IMR-90 (cell line): ENCODE measurements at regions not wholly inside any gene's neighbourhood (a gene's known extent, or its start where the extent isn't known, plus 50 kb on each side); places are given as distances from the start of the nearest gene placed in this dataset.
A peak's percentile ranks its signal among the peaks of the same experiment; 100 is the strongest.

Experiments used
- ATAC-seq: fragments of 200-7000 bp; cut with Tn5 transposase; 2 replicates; pipeline ENCODE4 v1.9.1; 2020; ENCODE audit warnings: low read depth, mild to moderate bottlenecking, moderate library complexity
- BruUV-seq: library from RNA; stranded (reverse); fragments of 400-500 nt; replicated peaks from 2 replicates; lab custom pipeline; 2021; lab: Mats Ljungman, UMichigan
- CTCF ChIA-PET: fragments of 300-600 bp; formaldehyde crosslinking; extraction: SDS; loops from one replicate; lab custom pipeline; 2021; ENCODE audit warnings: antibody characterized with exemption; lab: Yijun Ruan, JAX
- POLR2A ChIA-PET: fragments of 300-600 bp; sonication (Branson Sonifier 250); formaldehyde crosslinking; loops from one replicate; lab custom pipeline; 2022; ENCODE audit warnings: antibody characterized with exemption; ENCODE audit not compliant: unreplicated experiment; lab: Charles Lee
- DNase-seq: peaks from one replicate; pipeline ENCODE4 v3.0.0; 2013
- H2AFZ ChIP-seq: replicated peaks from 2 replicates; pipeline ENCODE3; 2013; ENCODE audit warnings: low read length, mild to moderate bottlenecking; ENCODE audit not compliant: poor library complexity
- H2AK5ac ChIP-seq: 2 replicates; pipeline ENCODE4 v1.6.1; 2013; ENCODE audit warnings: low read depth, low read length, inconsistent platforms
- H2AK9ac ChIP-seq: replicated peaks from 2 replicates; pipeline ENCODE3; 2013; ENCODE audit warnings: mild to moderate bottlenecking, low read depth, low read length, moderate library complexity; ENCODE audit not compliant: poor library complexity
- H2BK120ac ChIP-seq: 2 replicates; pipeline ENCODE4 v1.6.1; 2013; ENCODE audit warnings: low read depth, low read length, inconsistent platforms
- H2BK15ac ChIP-seq: 3 replicates; pipeline ENCODE4 v1.6.1; 2013; ENCODE audit warnings: low read depth, low read length, inconsistent platforms
- H2BK20ac ChIP-seq: 2 replicates; pipeline ENCODE4 v1.6.1; 2013; ENCODE audit warnings: low read depth, mild to moderate bottlenecking, inconsistent platforms, low read length, moderate library complexity
- H2BK5ac ChIP-seq: 2 replicates; pipeline ENCODE4 v1.6.1; 2013; ENCODE audit warnings: mild to moderate bottlenecking, low read depth, low read length, inconsistent platforms; ENCODE audit not compliant: poor library complexity, severe bottlenecking
- H3K14ac ChIP-seq: replicated peaks from 2 replicates; pipeline ENCODE4 v1.6.1; 2013; ENCODE audit warnings: low read depth, low read length, inconsistent platforms
- H3K18ac ChIP-seq: 2 replicates; pipeline ENCODE4 v1.6.1; 2013; ENCODE audit warnings: low read depth, low read length, control low read depth
- H3K23ac ChIP-seq: 2 replicates; pipeline ENCODE4 v1.6.1; 2013; ENCODE audit warnings: low read depth, low read length, inconsistent platforms
- H3K27ac ChIP-seq: 2 replicates; pipeline ENCODE4 v1.5.1; 2013; ENCODE audit warnings: mild to moderate bottlenecking, control low read depth, low read length; ENCODE audit not compliant: insufficient read depth
- H3K27me3 ChIP-seq: 2 replicates; pipeline ENCODE4 v1.6.1; 2013; ENCODE audit warnings: low read length; ENCODE audit not compliant: control insufficient read depth, insufficient read depth
- H3K36me3 ChIP-seq: 2 replicates; pipeline ENCODE4 v1.6.1; 2013; ENCODE audit warnings: low read length, mixed read lengths; ENCODE audit not compliant: control insufficient read depth, insufficient read depth
- H3K4ac ChIP-seq: 2 replicates; pipeline ENCODE4 v1.6.1; 2013; ENCODE audit warnings: low read depth, low read length, inconsistent platforms
- H3K4me1 ChIP-seq: 2 replicates; pipeline ENCODE4 v1.6.1; 2013; ENCODE audit warnings: low read length, mixed read lengths; ENCODE audit not compliant: control insufficient read depth, insufficient read depth
- H3K4me2 ChIP-seq: 2 replicates; pipeline ENCODE4 v1.6.1; 2013; ENCODE audit warnings: low read depth, mild to moderate bottlenecking, control low read depth, low read length, moderate library complexity
- H3K4me3 ChIP-seq: 2 replicates; pipeline ENCODE4 v1.5.1; 2013; ENCODE audit warnings: low read depth, mild to moderate bottlenecking, control low read depth, low read length, moderate library complexity; ENCODE audit not compliant: insufficient read depth
- H3K56ac ChIP-seq: 2 replicates; pipeline ENCODE4 v1.6.1; 2013; ENCODE audit warnings: low read length, inconsistent platforms; ENCODE audit not compliant: insufficient read depth; ENCODE audit errors: extremely low read depth
- H3K79me1 ChIP-seq, 2 experiments: 2 replicates each; pipeline ENCODE4 v1.6.1; 2013; ENCODE audit warnings: low read length in 2 of 2, inconsistent platforms in 1 of 2, low read depth in 1 of 2
- H3K9ac ChIP-seq: 2 replicates; pipeline ENCODE4 v1.6.1; 2013; ENCODE audit warnings: low read depth, low read length, control low read depth
- H3K9me1 ChIP-seq: 2 replicates; pipeline ENCODE4 v1.6.1; 2013; ENCODE audit warnings: low read length, inconsistent platforms; ENCODE audit not compliant: insufficient read depth
- H3K9me3 ChIP-seq: 2 replicates; pipeline ENCODE4 v1.6.1; 2013; ENCODE audit warnings: low read length; ENCODE audit not compliant: control insufficient read depth, insufficient read depth
- H4K20me1 ChIP-seq: 2 replicates; pipeline ENCODE4 v1.6.1; 2013; ENCODE audit warnings: low read length, inconsistent platforms; ENCODE audit not compliant: insufficient read depth
- H4K5ac ChIP-seq: 2 replicates; pipeline ENCODE4 v1.6.1; 2013; ENCODE audit warnings: mild to moderate bottlenecking, low read depth, low read length, control low read depth
- H4K8ac ChIP-seq, 2 experiments: 2 replicates each; pipeline ENCODE4 v1.6.1; 2013; ENCODE audit warnings: low read depth in 2 of 2, low read length in 2 of 2, control low read depth in 1 of 2, inconsistent platforms in 1 of 2
- H4K91ac ChIP-seq: 2 replicates; pipeline ENCODE4 v1.6.1; 2013; ENCODE audit warnings: low read depth, low read length, inconsistent platforms; ENCODE audit not compliant: insufficient read depth
- CTCF ChIP-seq: conservative IDR thresholded peaks from 2 replicates; pipeline ENCODE4 v1.5.1; 2012; ENCODE audit warnings: mild to moderate bottlenecking, low read depth, low read length, improper control_type of control experiment
- MAZ ChIP-seq: IDR thresholded peaks from 2 replicates; pipeline ENCODE4 v1.6.1; 2012; ENCODE audit warnings: low read depth, mild to moderate bottlenecking, low read length, improper control_type of control experiment, moderate library complexity, borderline replicate concordance
- NFE2L2 ChIP-seq: fragments of 150-350 bp; IDR thresholded peaks from 2 replicates; pipeline ENCODE4 v1.6.1; 2016; ENCODE audit warnings: low read depth, mild to moderate bottlenecking, low read length
- POLR2A ChIP-seq: IDR thresholded peaks from 2 replicates; pipeline ENCODE4 v1.6.1; 2012; ENCODE audit warnings: mild to moderate bottlenecking, low read depth, low read length
- RFX5 ChIP-seq: IDR thresholded peaks from 2 replicates; pipeline ENCODE4 v1.8.0; 2012; ENCODE audit warnings: low read depth, mild to moderate bottlenecking, low read length, moderate library complexity
- WGBS, 2 experiments: methylation state at CpG; one replicate each; pipeline versions ENCODE4 v1.1.5 to v1.1.7; 2013; ENCODE audit warnings: missing lambda C conversion rate in 2 of 2; ENCODE audit not compliant: insufficient read length in 1 of 2; ENCODE audit errors: extremely low coverage in 2 of 2; 5-methylcytosine and 5-hydroxymethylcytosine counted together
- dilution Hi-C: fragments of 300-500 bp; cut with HindIII; formaldehyde crosslinking; loops from one replicate; pipeline ENCODE4 v1.14.3; 2018; ENCODE audit warnings: low sequenced_read_pairs; ENCODE audit not compliant: unreplicated experiment
- in situ Hi-C: fragments of 300-500 bp; cut with MboI; formaldehyde crosslinking; loops from 3 replicates; pipeline ENCODE4 v1.14.3; 2019; ENCODE audit warnings: low sequenced_read_pairs, inconsistent platforms, mixed read lengths
- intact Hi-C: fragments of 100-400 bp; cut with micrococcal nuclease; formaldehyde crosslinking; loops from 2 replicates; pipeline ENCODE4 v1.10.0; 2022

DNA sequence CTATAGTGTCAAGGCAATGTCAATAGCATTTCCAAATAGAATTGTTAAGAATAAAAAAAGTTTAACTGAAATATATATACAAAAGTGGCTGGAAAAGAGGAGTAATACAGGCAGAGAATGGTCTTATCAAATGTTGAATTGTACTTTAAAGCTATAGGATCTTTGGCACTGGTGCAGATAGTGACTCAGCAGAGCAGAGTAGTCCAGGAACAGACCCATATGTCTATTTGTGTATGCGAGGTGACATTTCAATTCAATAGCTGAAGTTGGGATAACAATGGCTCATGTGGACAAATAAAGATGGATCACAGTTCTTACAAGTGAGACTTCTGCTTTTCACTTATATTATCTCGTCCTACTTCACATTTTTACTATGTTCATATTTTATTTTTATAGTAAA is 543.0 kb upstream of the B3GALT2 start:
- CTCF ChIA-PET, result no interaction called here

More for the DNA sequence above, 543.0 kb upstream of the B3GALT2 start:
- no peak overlapping the region for H3K23ac ChIP-seq
- H2AFZ ChIP-seq, result no peak overlapping the region
- 0 out of 2 replicates have a peak overlapping the region, but pooled peaks have one; percentile 45 for H3K14ac ChIP-seq
- no peak overlapping the region for H2AK9ac ChIP-seq
- no peaks in the 10 kb centered on the region; the same call in 1 of the 2 replicates for H3K9me3 ChIP-seq
- POLR2A ChIA-PET, result no interaction called here
- no peaks in the 10 kb centered on the region for H3K9me1 ChIP-seq
- H3K79me1 ChIP-seq, result no peaks in the 10 kb centered on the region
- no TSS peak for BruUV-seq
- H4K91ac ChIP-seq, result no peak overlapping the region
- H3K9ac ChIP-seq, result no peak overlapping the region
- H2AK5ac ChIP-seq, result no peak overlapping the region
- WGBS, 2 experiments, result no CpG with 5 or more reads among the region's 2 CpGs
- peak overlapping the region; percentile 59; the same call in 1 of the 2 replicates for H3K18ac ChIP-seq
- no peak overlapping the region for H2BK15ac ChIP-seq
- DNase-seq (peak; percentile 65), ATAC-seq (no peak)
- no peak overlapping the region for H2BK120ac ChIP-seq
- H3K4me3 ChIP-seq, result no peak overlapping the region
- no peak for TF ChIP-seq MAZ
- no peak for TF ChIP-seq RFX5
- no peak for TF ChIP-seq CTCF
- TF ChIP-seq NFE2L2, result no peak
- TF ChIP-seq POLR2A, result no peak
- H2BK5ac ChIP-seq, result no peak overlapping the region
- H3K4me1 ChIP-seq, result peaks cover 2% of the 10 kb centered on the region; the same call in 1 of the 2 replicates
- no peak overlapping the region for H4K8ac ChIP-seq
- peak overlapping the region; percentile 29; the same call in 1 of the 2 replicates for H4K5ac ChIP-seq
- H3K27me3 ChIP-seq, result no peaks in the 10 kb centered on the region
- no peaks in the 10 kb centered on the region for H4K20me1 ChIP-seq
- no peak overlapping the region for H3K4ac ChIP-seq
- in situ Hi-C loops, result no loop called here
- no peak overlapping the region for H3K56ac ChIP-seq
- H2BK20ac ChIP-seq, result no peak overlapping the region
- peak overlapping the region; percentile 31; the same call in 1 of the 2 replicates for H3K4me2 ChIP-seq
- dilution Hi-C loops, result no loop called here
- intact Hi-C loops, result no loop called here
- no peaks in the 10 kb centered on the region for H3K36me3 ChIP-seq
- H3K27ac ChIP-seq, result no peak overlapping the region
